Stimulated activated CD8-positive, alpha-beta memory T cell treated with anti-CD3 and anti-CD28 coated beads, Interleukin-12 subunit alpha, Interleukin-12 subunit beta, amount 100 ng/mL, for 1 hour (primary cell): ENCODE measurements at regions not wholly inside any gene's neighbourhood (a gene's known extent, or its start where the extent isn't known, plus 50 kb on each side); places are given as distances from the start of the nearest gene placed in this dataset.

Source experiments
- DNase-seq: peaks from one replicate; pipeline ENCODE4 v3.0.0-alpha.2; 2020; ENCODE audit warnings: low read depth

DNA sequence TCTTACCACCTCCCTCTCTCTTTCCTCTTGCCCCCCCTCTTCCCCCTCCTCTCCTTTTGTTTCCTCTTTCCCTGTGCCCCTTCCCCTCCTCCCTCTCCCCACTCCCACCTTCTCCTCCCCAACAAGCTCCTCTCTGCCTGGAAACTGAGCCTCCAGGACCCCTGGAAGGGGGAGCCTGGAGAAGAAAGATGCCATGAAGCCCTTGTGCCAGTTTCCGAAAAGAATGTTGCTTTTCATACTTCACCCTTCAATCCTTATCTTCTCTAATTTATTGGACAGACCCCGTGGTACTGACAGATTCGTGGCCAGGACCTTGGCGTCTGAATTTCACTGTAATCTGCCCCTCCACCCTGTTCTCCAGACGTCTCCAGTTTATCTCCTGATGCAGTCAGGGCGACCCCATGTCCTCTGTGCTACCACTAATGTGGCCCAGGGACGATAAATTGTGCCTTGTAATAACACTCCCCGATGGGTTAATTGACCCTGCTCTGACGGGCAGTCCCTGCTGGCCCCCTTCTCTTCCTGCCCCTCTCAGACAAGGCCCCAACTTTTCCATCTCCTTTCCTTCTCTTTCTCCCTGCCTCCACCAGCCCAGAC lies 138.4 kb upstream of the GSE1 start:
- no peak for DNase-seq

DNA sequence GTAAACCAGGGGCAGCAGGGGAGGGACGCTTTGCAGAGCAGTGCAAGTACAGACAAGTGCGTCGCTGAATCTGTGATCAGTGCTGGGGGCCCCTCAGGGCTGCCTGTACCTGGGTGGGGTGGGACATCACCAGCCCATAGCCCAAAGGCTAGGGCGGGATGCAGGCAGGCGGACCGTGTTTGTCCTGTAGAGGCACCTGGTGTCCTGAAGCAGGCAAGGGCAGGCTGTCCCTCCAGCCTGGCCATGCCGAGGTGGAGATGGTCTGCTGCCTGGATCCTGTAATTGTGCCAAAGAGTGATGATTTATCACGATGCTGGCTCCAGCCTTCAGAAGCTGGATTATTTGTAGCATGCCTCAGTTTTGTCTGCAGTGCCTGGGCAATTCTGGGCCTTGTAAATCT lies 137.9 kb upstream of the GSE1 start:
- no peak for DNase-seq

DNA sequence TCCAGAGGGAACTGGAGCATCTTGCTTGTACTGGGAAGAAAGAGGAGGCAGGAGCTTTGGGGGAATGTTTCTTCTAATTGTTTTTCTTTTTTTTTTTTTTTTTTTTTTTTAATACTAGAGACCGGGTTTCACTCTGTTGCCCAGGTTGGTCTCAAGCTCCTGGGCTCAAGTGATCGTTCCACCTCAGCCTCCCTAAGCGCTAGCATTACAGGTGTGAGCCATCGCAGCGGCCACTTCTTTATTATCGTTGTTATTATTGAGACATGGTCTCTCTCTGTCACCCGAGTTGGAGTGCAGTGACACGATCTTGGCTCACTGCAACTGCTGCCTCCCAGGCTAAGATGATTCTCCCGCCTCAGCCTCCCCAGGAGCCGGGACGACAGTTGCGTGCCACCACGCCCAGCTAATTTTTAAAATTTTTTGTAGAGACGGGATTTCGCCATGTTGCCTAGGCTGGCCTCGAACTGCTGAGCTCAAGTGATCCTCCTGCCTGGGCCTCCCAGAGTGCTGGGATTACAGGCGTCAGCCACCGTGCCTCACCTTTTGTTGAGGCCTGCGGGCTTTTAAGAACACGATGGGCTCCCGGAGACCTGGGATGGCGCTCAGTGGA lies 137.3 kb upstream of the GSE1 start:
- DNase-seq = no peak

DNA sequence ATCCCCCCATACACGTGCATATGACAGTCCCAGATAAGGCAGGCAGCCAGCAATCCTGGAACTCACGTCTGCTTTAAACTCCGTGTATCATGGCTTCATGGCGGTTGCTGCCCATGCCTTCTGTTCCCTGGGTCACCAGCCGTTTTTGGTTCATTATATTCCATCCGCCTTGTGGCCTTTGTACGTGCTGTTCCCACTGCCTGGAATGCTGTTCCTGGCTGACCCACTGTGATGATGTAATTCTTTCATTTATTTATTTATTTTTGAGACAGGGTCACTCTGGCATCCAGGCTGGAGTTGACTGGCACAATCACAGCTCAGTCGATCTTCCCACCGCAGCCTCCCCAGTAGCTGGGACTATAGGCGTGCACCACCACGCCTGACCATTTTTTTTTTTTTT lies 136.7 kb upstream of the GSE1 start:
- DNase-seq = no peak

DNA sequence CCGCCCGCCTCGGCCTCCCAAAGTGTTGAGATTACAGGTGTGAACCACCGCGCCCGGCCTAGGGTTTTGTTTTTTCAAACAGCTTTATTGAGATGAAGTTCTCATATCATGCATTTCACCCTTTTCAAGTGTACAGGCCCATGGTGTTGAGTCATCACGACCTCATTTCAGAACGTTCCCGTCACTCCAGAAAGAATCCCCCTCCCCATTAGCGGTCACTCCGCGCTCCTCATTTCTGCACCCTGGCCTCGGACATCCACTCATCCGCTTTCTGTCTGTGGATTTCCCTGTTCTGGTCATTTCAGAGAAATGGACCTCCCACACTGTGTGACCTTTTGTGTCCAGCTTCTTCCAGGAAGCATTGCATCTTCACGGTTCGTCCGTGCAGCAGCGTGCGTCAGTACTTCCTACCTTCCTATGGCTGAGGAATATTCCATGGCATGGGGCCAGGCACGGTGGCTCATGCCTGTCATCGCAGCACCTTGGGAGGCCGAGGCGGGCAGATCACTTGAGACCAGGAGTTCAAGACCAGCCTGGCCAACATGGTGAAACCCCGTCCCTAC lies 135.2 kb upstream of the GSE1 start:
- DNase-seq = no peak

DNA sequence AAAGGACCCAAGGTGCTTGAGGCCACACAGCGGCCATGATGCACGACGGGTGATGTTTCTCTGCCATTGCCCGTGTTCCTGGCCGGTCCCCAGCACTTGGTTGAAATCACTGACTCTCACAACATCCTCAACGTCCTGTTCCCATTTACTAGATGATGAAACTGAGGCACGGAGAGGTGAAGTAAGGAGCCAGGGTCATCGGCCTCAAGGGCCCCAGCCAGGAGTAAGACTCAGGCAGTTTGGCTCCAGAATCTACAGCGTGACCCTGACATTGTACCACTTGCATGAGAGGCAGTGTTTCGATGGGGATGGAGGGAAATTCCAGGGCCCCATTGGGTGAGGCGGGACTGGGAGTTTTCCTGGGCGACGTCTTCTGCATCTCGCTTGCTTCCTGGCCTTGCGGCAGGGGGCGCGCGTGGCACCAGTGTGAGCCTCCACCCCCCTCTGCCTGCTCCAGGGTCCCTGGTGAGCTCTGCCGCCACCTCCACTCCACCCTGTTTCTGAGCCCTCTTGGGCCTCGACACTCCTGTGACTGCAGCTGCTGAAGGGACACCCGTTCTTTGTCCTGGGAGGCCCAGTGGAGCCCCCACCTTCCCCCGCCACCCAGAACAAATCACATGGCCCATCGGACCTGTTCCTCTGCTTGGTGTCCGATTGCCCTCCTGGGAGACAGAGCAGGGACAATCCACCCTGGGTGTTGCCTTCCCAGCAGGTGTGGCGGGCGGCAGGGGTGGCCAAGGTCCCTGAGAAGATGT lies 133.0 kb upstream of the GSE1 start:
- DNase-seq = no peak

DNA sequence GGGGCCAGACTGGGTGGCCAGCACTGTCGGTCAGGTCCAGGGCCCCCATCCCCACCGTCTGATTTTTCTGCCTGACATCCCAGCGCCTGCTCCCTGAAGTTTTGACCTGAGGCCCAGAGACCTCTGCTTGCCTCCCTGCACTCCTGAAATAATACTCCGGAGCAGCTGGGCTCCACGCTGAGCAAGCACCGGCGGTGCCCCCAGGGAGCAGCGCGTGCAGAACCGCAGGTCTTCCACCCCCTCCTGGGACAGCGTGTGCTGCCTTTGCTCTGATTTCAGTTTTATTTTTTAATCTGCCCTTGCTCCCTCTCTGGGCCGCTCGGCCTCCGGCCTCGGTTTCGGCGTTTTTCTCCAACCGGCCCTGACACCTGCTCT lies 132.4 kb upstream of the GSE1 start:
- DNase-seq = no peak

DNA sequence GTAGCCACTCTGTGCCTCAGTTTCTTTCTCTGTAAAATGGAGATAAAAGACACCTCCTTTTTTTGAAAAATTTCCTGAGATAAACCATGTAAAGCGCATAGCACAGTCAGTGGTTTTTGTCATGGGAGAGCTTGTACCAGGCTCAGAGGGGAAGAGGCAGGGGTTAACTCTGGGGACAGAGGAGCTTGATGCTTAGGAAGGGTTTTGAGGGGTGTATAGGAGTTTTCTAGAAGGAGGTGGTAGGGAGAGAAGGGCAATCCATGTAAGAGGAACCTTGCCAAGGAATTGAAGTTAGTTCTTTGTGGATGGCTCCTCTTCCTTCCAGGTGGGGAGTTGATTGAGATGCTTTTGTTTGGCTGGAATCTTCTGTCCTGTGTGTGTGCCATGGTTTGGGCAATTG lies 131.9 kb upstream of the GSE1 start:
- no peak for DNase-seq

DNA sequence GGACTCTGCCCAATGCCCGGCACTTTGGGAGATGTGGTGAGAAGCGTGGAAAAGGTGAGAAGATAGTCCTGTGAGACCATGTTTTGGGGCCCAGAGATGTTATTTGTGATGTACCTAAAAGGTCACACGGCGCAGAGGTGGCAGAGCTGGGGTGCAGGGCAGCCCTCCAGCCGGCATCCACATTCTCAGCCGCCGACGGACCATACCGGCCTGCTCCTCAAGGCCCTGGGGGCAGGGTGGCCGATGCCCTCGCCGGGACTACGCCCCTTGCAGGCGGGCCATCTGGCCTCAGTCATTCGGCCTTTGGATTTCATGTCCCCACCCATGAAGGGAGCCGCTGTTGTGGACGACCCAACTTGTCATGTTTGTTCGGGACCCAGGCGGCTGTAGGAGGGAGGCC lies 131.4 kb upstream of the GSE1 start:
- DNase-seq = no peak

DNA sequence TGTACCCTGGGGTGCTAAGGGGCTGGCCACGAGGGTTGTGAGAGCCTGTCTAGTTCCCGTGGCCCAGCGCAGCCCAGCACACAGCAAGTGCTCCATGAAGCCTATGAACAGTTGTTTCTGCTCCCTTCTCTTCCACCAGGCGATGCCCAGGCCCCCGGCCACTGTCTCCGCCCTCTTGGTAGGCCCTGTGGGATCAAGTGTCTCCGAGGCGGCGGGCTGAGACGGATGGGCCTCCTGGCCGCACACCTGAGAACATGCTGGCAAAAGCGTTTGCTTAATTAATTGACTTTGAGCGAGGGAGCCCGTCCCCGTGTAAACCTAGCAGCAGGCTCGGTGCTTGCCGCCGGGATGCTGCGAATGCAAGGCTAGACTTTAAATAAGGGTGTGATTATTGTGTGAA lies 129.7 kb upstream of the GSE1 start:
- DNase-seq = no peak

DNA sequence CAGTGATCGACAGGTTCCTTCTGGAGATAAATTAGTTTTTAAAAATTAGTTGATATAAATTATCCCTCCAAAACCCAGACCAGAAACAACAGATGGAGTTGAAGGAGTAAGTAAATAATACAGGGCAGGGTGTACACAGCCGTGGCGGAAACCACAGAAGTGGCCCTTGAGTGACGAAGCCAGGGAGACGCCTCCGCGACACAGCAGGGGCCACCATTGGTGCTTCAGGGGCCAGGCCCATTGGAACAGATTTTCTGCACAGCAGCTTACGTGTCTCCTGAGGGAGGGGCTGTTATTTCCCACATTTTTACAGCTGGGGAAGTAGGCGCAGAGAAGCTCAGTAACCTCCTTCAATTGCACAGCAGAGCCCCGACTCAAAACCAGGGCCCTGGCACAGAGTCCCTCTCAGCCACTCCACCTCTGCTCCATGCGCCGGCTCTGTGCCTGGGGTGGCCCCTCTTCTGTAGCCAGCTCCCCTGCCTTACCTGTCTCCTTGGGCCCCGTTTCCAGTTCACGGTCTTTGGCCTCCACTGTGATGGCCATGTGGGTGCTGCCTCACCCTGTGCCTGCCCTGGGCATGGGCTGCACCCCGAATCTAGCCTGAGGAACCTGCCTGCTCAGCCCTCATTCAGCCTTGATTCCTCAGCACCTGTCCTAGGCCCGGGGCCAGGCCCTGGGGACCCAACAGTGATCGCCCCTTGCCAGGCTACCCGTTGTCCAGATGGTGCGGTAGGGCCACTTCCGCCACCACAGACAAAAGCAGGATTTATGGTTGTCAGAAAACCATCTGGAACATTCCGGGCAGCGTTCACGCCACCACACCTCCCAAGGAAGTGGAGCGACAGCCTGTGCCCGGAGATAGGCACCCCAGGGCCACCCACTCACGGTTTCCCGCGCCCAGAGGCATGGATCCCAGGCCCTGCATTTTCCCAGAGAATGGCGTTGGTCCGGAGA lies 128.5 kb upstream of the GSE1 start:
- DNase-seq = no peak

DNA sequence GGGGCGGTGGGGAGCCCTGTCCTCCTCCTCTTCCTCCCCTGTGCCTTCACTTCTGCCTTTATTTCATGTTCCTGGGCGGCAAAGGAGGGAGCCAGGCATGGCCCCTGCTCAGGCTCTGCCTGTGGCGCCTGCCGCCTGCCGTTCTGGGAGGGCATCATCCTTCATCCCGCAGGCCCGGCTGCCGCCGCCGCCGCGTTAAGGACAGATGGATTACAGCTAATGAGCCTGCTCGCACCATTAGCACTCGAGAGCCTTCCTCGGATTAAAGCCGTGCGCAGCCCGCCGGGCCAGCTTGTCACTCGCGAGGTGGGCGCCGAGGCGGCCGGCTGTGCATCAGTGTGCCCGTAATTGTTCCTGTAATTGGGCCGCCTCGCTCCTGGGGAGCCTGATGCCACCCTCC lies 127.7 kb upstream of the GSE1 start:
- no peak for DNase-seq

DNA sequence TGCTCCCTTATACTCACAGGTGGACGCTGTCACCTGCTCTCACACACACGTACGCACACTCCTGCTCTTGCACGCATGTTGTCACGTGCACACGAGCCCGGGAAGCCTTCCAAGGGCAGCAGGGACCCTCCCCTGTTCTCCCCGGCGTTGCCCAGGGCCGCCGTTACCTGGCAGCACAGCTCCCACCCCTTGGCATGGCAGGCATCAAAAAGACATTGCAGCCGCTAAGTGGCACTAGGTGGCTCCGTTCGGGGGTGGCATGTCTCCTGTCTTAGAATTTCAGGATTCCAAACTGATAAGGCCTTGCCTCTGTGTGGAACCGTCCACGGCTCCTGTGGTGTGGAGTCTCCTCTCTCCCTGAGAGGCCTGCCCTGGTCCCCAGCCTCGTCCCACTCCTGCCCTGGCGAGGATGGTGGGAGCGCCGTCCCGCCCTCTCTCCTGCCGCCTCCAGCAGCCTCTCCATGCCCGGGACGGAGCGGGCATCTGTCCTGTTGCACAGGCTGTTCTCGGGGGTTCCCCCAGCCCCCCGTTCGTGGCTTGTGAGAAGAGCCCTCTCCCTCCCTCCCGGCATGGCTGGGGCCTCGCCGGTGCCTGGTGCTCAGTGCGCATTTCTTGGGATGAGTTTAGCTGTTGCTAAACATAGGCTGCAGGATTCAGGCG lies 126.7 kb upstream of the GSE1 start:
- DNase-seq = no peak

DNA sequence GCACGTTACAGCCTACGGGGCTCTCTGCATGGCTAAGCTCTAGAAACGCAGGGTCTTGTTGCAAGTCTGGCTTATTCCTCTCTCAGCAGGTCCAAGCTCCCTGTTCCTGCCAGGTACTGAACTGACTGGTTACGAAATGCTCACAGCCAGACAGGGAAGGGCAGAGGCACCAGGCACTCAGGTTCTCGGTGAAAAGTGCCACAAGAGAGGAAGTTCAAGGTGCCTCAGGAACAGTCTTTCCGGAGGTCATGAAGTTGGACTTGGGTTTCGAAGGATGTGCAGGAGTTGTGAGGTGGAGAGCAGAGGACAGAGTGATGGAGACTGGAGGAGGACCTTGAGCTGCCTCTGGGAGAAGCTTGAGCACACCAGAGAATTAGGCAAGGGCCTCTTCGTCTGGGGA lies 124.7 kb upstream of the GSE1 start:
- DNase-seq = no peak

DNA sequence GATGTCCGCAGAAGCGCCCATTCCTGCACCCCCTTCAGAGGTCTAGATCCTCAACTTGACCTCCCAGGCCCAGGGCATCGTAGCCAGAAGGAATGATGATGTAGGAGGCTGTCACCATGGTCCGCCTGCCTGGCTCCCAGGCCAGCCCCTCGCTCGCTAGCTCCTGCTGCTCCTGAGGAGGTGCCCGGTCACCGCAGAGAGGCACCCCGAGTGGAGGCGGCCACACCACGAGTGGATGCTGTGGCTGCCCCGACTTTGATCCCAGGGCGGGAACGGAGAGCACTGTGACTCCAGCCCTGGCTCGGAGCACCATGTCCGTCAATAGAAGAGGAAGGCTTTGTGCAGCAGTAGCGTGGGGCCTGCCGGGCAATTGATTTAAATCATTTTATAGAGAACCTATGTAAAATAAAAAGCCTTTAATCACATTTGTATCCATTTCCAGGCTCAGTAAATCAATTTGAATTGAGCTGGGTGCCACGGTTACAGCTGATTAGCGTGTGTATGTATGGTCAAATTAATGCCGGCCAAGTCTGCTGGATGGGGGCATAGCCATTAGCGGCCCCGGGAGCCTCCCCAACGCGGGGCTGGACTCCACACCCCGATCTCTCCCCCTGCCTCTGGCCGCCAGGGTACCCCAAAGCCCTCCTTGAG lies 122.6 kb upstream of the GSE1 start:
- no peak for DNase-seq

DNA sequence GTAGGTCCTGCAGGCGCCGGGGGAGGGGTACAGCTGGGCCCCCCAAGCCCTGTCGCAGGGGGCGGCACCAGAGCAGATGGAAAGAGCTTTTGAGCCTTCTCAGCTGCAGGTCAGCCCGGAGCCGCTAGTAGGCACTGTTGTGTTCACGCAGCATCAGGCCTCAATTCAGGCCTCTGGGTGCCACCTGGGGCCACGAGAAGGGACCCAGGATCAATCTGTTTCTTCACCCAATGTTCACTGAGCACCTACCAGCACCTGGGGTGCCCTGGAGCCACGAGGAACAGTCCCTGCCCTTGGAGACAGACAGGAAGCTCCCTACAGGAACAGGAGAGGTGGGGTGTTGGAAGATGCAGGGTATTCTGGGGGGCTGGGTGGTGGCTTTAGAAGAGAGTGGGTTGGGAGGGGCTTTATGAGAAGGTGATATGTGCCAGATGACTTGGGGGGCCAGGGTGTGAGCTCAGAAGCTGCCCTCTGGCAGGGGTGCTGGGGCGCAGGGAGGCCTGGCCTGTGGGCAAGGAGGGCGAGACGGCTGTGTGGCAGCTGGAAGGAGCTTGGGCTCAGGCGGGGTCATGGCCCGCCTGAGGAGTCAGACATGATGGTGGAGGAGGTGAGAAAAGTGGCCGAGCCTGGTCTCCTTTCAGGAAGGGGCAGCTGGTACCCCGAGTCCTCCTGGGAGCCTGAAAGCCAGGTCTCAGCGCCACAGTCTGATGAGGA lies 121.9 kb upstream of the GSE1 start:
- DNase-seq = no peak

DNA sequence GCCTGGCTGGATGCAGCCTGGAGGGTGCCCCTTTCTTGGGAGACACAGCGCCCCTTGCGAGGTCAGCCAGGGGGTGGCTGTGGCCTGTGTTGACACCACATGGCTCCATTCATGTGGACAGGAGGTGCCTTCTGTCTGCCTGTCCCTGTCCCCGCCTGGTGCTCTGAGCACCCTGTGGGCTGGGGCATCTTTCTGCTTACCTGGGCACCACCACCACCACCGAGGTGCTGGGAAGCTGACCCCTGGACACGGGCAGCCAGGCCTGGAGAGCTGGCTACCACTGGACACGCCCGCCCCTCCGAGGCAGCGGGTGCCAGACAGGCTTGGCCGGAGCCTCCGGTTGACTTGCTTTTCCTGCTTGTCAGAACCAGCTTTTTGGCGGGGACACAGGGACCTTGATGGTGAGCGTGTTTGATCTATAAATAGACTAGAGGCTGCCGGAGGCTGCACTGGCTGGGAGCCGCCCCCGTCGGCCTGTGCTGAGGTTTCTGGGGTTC lies 121.3 kb upstream of the GSE1 start:
- no peak for DNase-seq

DNA sequence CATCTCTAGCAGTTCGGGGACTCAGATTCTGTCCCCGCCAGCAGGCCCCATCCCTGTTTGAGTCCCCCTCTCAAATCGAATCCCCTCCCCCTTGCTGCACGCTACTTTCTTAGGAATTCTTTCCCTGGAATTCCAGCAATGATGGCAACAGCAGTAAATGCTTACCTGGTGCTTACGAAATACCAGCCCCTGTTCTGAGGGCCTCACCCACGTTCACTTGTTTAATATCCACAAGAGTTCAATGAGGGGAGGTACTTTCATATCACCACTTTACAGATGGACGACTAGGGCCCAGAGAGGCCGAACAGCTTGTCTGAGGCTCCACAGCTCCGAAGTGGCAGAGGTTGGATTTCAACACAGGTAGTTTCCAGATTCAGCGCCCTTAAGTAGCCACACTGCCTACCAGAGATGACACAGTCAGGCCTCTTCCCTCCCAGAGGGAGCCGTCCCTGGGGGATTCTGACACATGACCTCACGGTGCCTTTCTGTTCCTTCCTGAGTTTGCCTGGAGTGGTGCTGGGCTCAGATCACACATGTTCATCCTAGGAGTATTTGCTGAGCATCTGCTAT lies 120.7 kb upstream of the GSE1 start:
- no peak for DNase-seq

DNA sequence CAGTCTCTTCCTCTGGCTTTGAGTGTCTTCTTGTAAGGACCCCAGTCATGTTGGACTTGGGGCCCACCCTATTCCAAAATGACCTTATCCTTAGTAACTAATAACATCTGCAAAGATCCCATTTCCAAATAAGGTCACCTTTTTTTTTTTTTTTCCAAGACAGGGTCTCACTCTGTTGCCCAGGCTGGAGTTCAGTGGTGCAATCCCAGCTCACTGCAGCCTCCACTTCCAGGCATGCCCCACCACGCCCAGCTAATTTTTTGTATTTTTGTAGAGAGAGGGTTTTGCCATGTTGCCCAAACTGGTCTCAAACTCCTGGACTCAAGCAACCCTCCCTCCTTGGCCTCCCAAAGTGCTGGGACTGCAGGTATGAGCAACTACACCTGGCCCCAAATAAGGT lies 118.8 kb upstream of the GSE1 start:
- no peak for DNase-seq

DNA sequence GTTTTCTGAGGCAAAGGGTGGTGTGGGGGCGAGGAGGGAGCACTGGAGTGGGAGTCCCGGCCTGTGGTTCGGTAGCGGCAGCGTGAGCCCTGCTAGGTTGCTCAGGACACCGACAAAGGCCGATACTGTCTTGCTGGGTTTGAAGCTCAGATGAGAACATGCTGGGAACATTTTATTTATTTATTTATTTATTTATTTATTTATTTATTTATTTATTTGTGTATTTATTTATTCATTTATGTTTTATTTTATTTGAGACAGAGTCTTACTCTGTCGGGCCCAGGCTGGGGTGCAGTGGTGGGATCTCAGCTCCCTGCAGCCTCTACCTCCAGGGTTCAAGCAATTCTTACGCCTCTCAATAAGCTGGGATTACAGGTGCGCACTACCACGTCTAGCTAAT lies 117.9 kb upstream of the GSE1 start:
- no peak for DNase-seq
